IgD-negative memory B cell (primary cell): ENCODE measurements at regions not wholly inside any gene's neighbourhood (a gene's known extent, or its start where the extent isn't known, plus 50 kb on each side); places are given as distances from the start of the nearest gene placed in this dataset.
"Not testable (repeated sequence)": the region's sequence is repeated elsewhere in the genome, so short reads cannot be mapped to it uniquely, and the experiment has no call there.

Experiments used
- H3K27ac Mint-ChIP-seq, 3 donors: one replicate each; pipeline ENCODE4 v1.8.0; 2020 to 2022; ENCODE audit warnings: mild to moderate bottlenecking in 3 of 3, mixed read lengths in 3 of 3, moderate library complexity in 1 of 3
- H3K27me3 Mint-ChIP-seq: one replicate; pipeline ENCODE4 v1.8.0; 2021; ENCODE audit warnings: mixed read lengths
- H3K36me3 Mint-ChIP-seq: one replicate; pipeline ENCODE4 v1.8.0; 2020; ENCODE audit warnings: mild to moderate bottlenecking, mixed read lengths
- H3K4me1 Mint-ChIP-seq, 3 donors: one replicate each; pipeline ENCODE4 v1.8.0; 2020 to 2022; ENCODE audit warnings: mixed read lengths in 3 of 3, mild to moderate bottlenecking in 1 of 3
- H3K4me3 Mint-ChIP-seq, 4 donors: one replicate each; pipeline ENCODE4 v1.8.0; 2020 to 2022; ENCODE audit warnings: mild to moderate bottlenecking in 4 of 4, mixed read lengths in 4 of 4, moderate library complexity in 3 of 4
- H3K9me3 Mint-ChIP-seq, 3 donors: one replicate each; pipeline ENCODE4 v1.8.0; 2020 to 2021; ENCODE audit warnings: mixed read lengths in 3 of 3, mild to moderate bottlenecking in 1 of 3

GRCh38 chr5:27144456-27144855 lies 106.1 kb upstream of the CDH9 start:
- no peak overlapping the region for H3K4me3 Mint-ChIP-seq
- no peaks in the 10 kb centered on the region for H3K4me1 Mint-ChIP-seq
- no peaks in the 10 kb centered on the region for H3K9me3 Mint-ChIP-seq
- no peak overlapping the region for H3K27ac Mint-ChIP-seq
- no peaks in the 10 kb centered on the region for H3K27me3 Mint-ChIP-seq
- H3K36me3 Mint-ChIP-seq: no peaks in the 10 kb centered on the region

- Mint-ChIP-seq H3K4me1 (no peaks in the 10 kb centered on the region), H3K36me3 (no peaks in the 10 kb centered on the region), H3K9me3 (no peaks in the 10 kb centered on the region), H3K27me3 (no peaks in the 10 kb centered on the region), H3K4me3 (no peak overlapping the region), H3K27ac (no peak overlapping the region)
Observed at GRCh38 chr5:27140831-27141230, 102.4 kb upstream of the CDH9 start.

- no peaks in the 10 kb centered on the region for H3K4me1 Mint-ChIP-seq
- no peak overlapping the region for H3K27ac Mint-ChIP-seq
- no peak overlapping the region for H3K4me3 Mint-ChIP-seq
- peaks cover 0 to 10% (median 0%) of the 10 kb centered on the region in 3 donors for H3K9me3 Mint-ChIP-seq
- no peaks in the 10 kb centered on the region for H3K27me3 Mint-ChIP-seq
- no peaks in the 10 kb centered on the region for H3K36me3 Mint-ChIP-seq
Observed at GRCh38 chr5:27130587-27130986, 92.2 kb upstream of the CDH9 start.

- no peaks in the 10 kb centered on the region for H3K27me3 Mint-ChIP-seq
- peaks cover 0 to 10% (median 0%) of the 10 kb centered on the region in 3 donors for H3K9me3 Mint-ChIP-seq
- no peak overlapping the region for H3K4me3 Mint-ChIP-seq
- H3K27ac Mint-ChIP-seq: no peak overlapping the region
- no peaks in the 10 kb centered on the region for H3K36me3 Mint-ChIP-seq
- no peaks in the 10 kb centered on the region for H3K4me1 Mint-ChIP-seq
Observed at GRCh38 chr5:27129926-27130325, 91.5 kb upstream of the CDH9 start.

- H3K27me3 Mint-ChIP-seq: no peaks in the 10 kb centered on the region
- H3K27ac Mint-ChIP-seq: no peak overlapping the region
- H3K36me3 Mint-ChIP-seq: no peaks in the 10 kb centered on the region
- peaks cover 0 to 6% (median 0%) of the 10 kb centered on the region in 3 donors for H3K9me3 Mint-ChIP-seq
- H3K4me1 Mint-ChIP-seq: no peaks in the 10 kb centered on the region
- H3K4me3 Mint-ChIP-seq: no peak overlapping the region
Observed at GRCh38 chr5:27125856-27126255, 87.5 kb upstream of the CDH9 start.

- Mint-ChIP-seq H3K9me3 (peaks cover 0 to 6% (median 0%) of the 10 kb centered on the region in 3 donors), H3K36me3 (no peaks in the 10 kb centered on the region), H3K27me3 (no peaks in the 10 kb centered on the region)
Observed at GRCh38 chr5:27124590-27124989, 86.2 kb upstream of the CDH9 start.

GRCh38 chr5:27119736-27120321 lies 81.4 kb upstream of the CDH9 start:
- not testable (repeated sequence) for H3K36me3 Mint-ChIP-seq, H3K27me3 Mint-ChIP-seq

More at GRCh38 chr5:27124590-27124989, 86.2 kb upstream of the CDH9 start:
- H3K4me1 Mint-ChIP-seq: no peaks in the 10 kb centered on the region
- no peak overlapping the region for H3K4me3 Mint-ChIP-seq
- no peak overlapping the region for H3K27ac Mint-ChIP-seq

GRCh38 chr5:27103486-27103885 lies 65.1 kb upstream of the CDH9 start:
- Mint-ChIP-seq H3K4me3 (no peak overlapping the region), H3K36me3 (no peaks in the 10 kb centered on the region)

More at GRCh38 chr5:27119736-27120321, 81.4 kb upstream of the CDH9 start:
- H3K4me3 Mint-ChIP-seq, H3K9me3 Mint-ChIP-seq, H3K4me1 Mint-ChIP-seq, H3K27ac Mint-ChIP-seq: not testable (repeated sequence)

GRCh38 chr5:27095761-27096160 lies 57.4 kb upstream of the CDH9 start:
- H3K4me3 Mint-ChIP-seq, H3K9me3 Mint-ChIP-seq, H3K27ac Mint-ChIP-seq, H3K27me3 Mint-ChIP-seq, H3K4me1 Mint-ChIP-seq, H3K36me3 Mint-ChIP-seq: not testable (repeated sequence)

More at GRCh38 chr5:27103486-27103885, 65.1 kb upstream of the CDH9 start:
- Mint-ChIP-seq H3K27me3 (no peaks in the 10 kb centered on the region), H3K9me3 (peaks cover 0 to 1% (median 0%) of the 10 kb centered on the region in 3 donors), H3K27ac (no peak overlapping the region), H3K4me1 (no peaks in the 10 kb centered on the region)

GRCh38 chr5:27093279-27093678 lies 54.9 kb upstream of the CDH9 start:
- no peaks in the 10 kb centered on the region for H3K36me3 Mint-ChIP-seq

GRCh38 chr5:27091858-27092257 lies 53.5 kb upstream of the CDH9 start:
- H3K36me3 Mint-ChIP-seq: no peaks in the 10 kb centered on the region
- no peaks in the 10 kb centered on the region for H3K9me3 Mint-ChIP-seq
- no peaks in the 10 kb centered on the region for H3K27me3 Mint-ChIP-seq

More at GRCh38 chr5:27093279-27093678, 54.9 kb upstream of the CDH9 start:
- H3K27me3 Mint-ChIP-seq: no peaks in the 10 kb centered on the region
- peaks cover 0 to 3% (median 0%) of the 10 kb centered on the region in 3 donors for H3K9me3 Mint-ChIP-seq
- H3K4me3 Mint-ChIP-seq: no peak overlapping the region
- H3K27ac Mint-ChIP-seq: no peak overlapping the region
- H3K4me1 Mint-ChIP-seq: no peaks in the 10 kb centered on the region

GRCh38 chr5:27088822-27089221 lies 50.4 kb upstream of the CDH9 start:
- not testable (repeated sequence) for H3K27me3 Mint-ChIP-seq, H3K36me3 Mint-ChIP-seq, H3K9me3 Mint-ChIP-seq, H3K4me3 Mint-ChIP-seq, H3K27ac Mint-ChIP-seq, H3K4me1 Mint-ChIP-seq

More at GRCh38 chr5:27091858-27092257, 53.5 kb upstream of the CDH9 start:
- Mint-ChIP-seq H3K27ac (no peak overlapping the region), H3K4me3 (no peak overlapping the region), H3K4me1 (no peaks in the 10 kb centered on the region)
